Mononuclear cell (primary cell): ENCODE measurements at regions not wholly inside any gene's neighbourhood (a gene's known extent, or its start where the extent isn't known, plus 50 kb on each side); places are given as distances from the start of the nearest gene placed in this dataset.

ENCODE experiments used
- H3K27me3 ChIP-seq: 2 replicates; pipeline ENCODE4 v1.6.0; 2011; ENCODE audit warnings: low read length, control low read depth; ENCODE audit not compliant: insufficient read depth
- H3K4me1 ChIP-seq: 2 replicates; pipeline ENCODE4 v1.5.1; 2011; ENCODE audit warnings: mild to moderate bottlenecking, low read length, control low read depth; ENCODE audit not compliant: insufficient read depth
- H3K4me3 ChIP-seq: 2 replicates; pipeline ENCODE4 v1.5.1; 2011; ENCODE audit warnings: mild to moderate bottlenecking, low read length, moderate library complexity
- H3K9me3 ChIP-seq: 2 replicates; pipeline ENCODE4 v1.5.1; 2011; ENCODE audit warnings: low read depth, mild to moderate bottlenecking, control low read depth, low read length

DNA sequence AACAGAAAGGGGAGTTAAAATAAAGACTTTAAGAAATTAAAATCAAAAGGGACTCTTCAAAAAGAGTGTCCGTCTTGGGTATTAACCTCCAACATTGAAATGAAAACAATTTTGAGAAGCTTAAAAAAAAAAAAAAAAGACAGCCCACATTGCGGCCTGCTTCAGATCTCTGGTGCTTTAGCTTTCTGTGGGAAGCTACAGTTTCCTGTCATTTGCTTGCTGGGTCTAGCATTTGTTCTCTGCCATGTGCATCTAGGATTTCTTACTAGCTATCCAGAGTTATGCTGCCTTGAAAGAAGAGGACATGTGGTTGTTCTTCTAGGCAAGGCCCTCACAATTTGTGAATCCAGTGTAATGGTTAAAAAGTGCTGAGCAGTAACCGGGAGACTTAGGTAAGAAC, 375.3 kb downstream of the SLC4A3 start:
- Histone ChIP-seq H3K27me3 (no peaks in the 10 kb centered on the region), H3K4me3 (no peak overlapping the region), H3K4me1 (no peaks in the 10 kb centered on the region), H3K9me3 (no peaks in the 10 kb centered on the region)

DNA sequence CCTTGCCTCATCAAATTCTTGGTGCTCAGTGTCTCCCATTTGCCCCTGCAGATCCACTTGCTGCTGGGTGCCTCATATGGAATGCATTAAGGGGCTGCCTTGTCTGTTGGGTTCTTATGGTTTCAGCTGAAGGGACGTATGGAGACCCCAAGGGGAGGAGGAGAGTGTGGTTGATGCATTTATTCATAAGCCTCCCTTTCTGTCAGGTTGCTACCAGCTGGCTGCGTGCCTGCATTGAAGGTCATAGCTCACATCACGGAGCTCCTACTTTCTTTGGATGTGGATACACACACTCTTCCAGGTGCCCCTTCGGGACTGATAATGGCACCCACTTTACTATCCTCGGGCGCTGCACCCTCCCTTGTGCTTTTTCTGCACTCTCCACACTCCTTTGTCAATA, 377.9 kb downstream of the SLC4A3 start:
- H3K4me1 ChIP-seq, result no peaks in the 10 kb centered on the region
- no peaks in the 10 kb centered on the region for H3K27me3 ChIP-seq
- H3K9me3 ChIP-seq, result no peaks in the 10 kb centered on the region
- no peak overlapping the region for H3K4me3 ChIP-seq

GRCh38 chr2:220006152-220006621, 378.8 kb downstream of the SLC4A3 start:
- Histone ChIP-seq H3K27me3 (no peaks in the 10 kb centered on the region), H3K4me1 (no peaks in the 10 kb centered on the region), H3K9me3 (no peaks in the 10 kb centered on the region), H3K4me3 (no peak overlapping the region)

GRCh38 chr2:220011859-220012258, 384.4 kb downstream of the SLC4A3 start:
- no peak overlapping the region for H3K4me3 ChIP-seq
- H3K27me3 ChIP-seq, result no peaks in the 10 kb centered on the region
- H3K9me3 ChIP-seq, result no peaks in the 10 kb centered on the region
- H3K4me1 ChIP-seq, result no peaks in the 10 kb centered on the region

- H3K9me3 ChIP-seq, result no peaks in the 10 kb centered on the region
- H3K27me3 ChIP-seq, result no peaks in the 10 kb centered on the region
- H3K4me3 ChIP-seq, result no peak overlapping the region
- H3K4me1 ChIP-seq, result no peaks in the 10 kb centered on the region
Observed at GRCh38 chr2:220014961-220015360, 387.5 kb downstream of the SLC4A3 start.

DNA sequence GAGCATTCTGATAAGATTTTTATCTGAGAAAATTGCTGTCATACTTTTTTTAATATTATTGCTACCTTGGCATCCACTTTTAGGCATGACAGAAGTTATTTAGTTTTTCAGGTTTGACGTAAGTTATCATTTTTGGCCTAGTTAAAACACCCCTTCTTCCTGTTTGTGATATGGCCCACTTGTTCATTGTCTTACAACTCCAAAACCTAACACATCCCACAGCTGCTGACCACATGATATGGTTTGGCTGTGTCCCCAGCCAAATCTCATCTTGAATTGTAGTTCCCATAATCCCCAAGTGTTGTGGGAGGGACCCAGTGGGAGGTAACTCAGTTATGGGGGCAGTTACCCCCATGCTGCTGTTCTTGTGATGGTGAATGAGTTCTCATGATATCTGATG, 388.1 kb downstream of the SLC4A3 start:
- no peaks in the 10 kb centered on the region for H3K27me3 ChIP-seq

DNA sequence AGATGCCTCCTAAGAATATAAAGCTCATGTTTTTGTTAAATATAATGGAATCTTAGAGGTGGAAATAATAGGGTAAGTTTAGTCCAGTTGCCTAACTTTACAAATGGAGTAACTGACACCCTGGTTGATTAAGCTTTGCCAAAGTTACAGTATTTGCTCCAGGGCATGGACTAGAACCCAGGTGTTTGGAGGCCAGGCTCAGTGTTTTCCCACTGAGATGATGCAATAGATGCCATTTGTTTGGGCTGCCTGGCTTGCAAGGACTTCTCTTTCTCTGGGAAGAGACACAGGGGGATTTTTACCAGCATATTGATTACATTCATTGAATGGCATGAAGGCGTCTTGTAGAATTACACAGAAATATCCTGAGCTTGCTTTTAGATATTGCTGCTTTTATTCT, 397.8 kb downstream of the SLC4A3 start:
- Histone ChIP-seq H3K4me3 (no peak overlapping the region), H3K27me3 (no peaks in the 10 kb centered on the region), H3K9me3 (no peaks in the 10 kb centered on the region), H3K4me1 (no peaks in the 10 kb centered on the region)

More for the DNA sequence above, 388.1 kb downstream of the SLC4A3 start:
- Histone ChIP-seq H3K4me3 (no peak overlapping the region), H3K9me3 (no peaks in the 10 kb centered on the region), H3K4me1 (no peaks in the 10 kb centered on the region)

DNA sequence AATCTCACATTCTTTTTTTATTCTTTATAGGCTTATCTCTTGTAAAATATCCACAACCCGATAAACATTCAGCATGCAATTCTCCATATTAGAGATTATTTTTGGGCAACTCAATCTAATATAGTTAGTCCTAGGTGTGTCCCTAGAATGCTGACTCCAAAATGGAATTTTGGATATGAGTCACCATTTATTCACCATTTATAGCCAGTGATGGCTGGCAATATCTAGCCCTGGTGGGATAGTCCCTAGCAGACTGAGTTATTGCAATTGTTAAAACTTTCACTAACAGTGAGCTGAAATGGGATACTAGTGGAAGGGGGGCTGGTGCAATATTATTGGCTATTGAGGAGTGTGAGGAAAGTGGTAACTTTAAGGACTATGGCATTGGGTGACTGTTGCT, 401.6 kb downstream of the SLC4A3 start:
- Histone ChIP-seq H3K4me1 (no peaks in the 10 kb centered on the region), H3K27me3 (no peaks in the 10 kb centered on the region), H3K4me3 (no peak overlapping the region), H3K9me3 (no peaks in the 10 kb centered on the region)

DNA sequence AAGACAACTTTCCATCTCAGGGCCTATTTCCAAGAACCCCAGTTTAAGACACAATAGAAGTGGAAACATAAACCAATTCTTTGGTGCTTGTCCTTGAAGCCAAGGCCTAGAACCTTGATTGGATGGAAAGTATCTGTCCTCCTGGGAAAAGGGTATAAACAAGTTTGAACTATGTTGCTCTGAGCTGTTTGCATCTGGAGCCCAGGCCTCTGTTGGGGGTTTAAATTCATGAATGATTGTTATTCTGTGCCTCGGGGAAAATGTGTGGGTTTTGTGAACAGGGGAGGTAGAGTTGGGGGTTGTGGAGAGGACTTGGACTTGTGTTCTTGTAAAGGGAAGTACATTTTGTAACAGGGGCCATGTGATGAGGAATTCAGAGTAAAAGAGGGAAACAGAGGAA, 406.1 kb downstream of the SLC4A3 start:
- H3K27me3 ChIP-seq, result no peaks in the 10 kb centered on the region
- no peaks in the 10 kb centered on the region for H3K4me1 ChIP-seq
- no peaks in the 10 kb centered on the region for H3K9me3 ChIP-seq
- no peak overlapping the region for H3K4me3 ChIP-seq

- Histone ChIP-seq H3K4me3 (no peak overlapping the region), H3K27me3 (no peaks in the 10 kb centered on the region), H3K4me1 (no peaks in the 10 kb centered on the region), H3K9me3 (no peaks in the 10 kb centered on the region)
Observed at GRCh38 chr2:220034426-220035130, 407.1 kb downstream of the SLC4A3 start.

- Histone ChIP-seq H3K4me1 (no peaks in the 10 kb centered on the region), H3K27me3 (no peaks in the 10 kb centered on the region), H3K9me3 (no peaks in the 10 kb centered on the region), H3K4me3 (no peak overlapping the region)
Observed at GRCh38 chr2:220036431-220036830, 409.0 kb downstream of the SLC4A3 start.

GRCh38 chr2:220040346-220040745, 412.9 kb downstream of the SLC4A3 start:
- Histone ChIP-seq H3K27me3 (no peaks in the 10 kb centered on the region), H3K4me3 (no peak overlapping the region), H3K9me3 (no peaks in the 10 kb centered on the region), H3K4me1 (no peaks in the 10 kb centered on the region)

DNA sequence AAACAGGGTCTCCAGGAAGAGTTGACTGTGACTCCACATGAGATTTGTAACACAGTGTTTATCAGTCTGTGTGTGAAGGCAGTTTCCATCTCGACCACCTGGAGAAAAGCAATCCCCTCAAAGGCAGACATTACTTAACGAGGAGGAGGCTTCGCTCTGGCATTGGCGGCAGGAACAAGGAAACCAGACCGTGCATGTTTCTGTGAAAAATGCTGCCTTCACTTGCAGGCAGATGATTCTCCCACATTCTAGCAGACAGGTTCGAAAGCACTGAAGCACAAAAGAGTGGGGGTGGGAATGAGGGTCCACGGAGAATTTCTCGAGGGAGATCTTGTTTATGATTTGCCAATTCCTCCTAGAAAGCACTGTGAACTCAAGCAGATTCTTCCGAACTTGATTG, 414.0 kb downstream of the SLC4A3 start:
- Histone ChIP-seq H3K4me1 (no peaks in the 10 kb centered on the region), H3K9me3 (no peaks in the 10 kb centered on the region), H3K27me3 (no peaks in the 10 kb centered on the region), H3K4me3 (no peak overlapping the region)

GRCh38 chr2:220043155-220043989, 415.9 kb downstream of the SLC4A3 start:
- no peaks in the 10 kb centered on the region for H3K27me3 ChIP-seq
- no peaks in the 10 kb centered on the region for H3K4me1 ChIP-seq
- no peaks in the 10 kb centered on the region for H3K9me3 ChIP-seq
- H3K4me3 ChIP-seq, result no peak overlapping the region

DNA sequence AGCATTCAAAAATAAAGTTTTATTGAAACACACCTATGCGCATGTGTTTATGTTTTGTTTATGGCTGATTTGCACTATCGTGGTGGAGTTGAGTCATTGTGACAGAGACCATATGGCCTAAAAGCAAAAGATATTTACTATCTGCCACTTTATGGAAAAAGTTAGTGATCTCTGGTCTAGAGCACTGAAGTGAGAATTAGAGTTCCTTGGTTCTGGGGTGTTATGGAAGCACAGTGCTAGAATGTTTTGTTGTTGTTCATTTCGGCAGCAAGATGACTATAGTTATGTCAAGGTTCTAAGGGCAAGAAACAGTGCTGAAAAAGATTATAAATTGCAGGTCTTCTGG, 416.5 kb downstream of the SLC4A3 start:
- no peaks in the 10 kb centered on the region for H3K9me3 ChIP-seq
- no peak overlapping the region for H3K4me3 ChIP-seq
- H3K27me3 ChIP-seq, result no peaks in the 10 kb centered on the region
- H3K4me1 ChIP-seq, result no peaks in the 10 kb centered on the region

DNA sequence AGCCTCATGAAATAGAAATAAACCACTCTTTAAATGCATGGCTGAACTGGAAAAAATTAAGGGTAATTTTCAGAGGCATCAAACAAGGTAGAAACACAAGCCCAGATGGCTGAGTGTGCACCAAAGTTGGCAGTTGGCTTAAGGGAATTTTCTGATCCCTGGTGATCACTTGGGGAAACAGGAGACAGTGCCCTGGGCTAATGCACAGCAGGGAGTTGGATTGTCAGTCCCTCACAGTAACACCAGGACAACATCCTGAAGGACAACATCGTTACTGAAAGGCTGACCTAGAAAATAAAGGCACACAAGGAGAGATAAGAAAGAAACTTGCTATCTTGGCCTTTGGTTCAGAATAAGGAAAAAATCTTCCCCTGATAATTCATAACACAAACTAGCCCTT, 417.0 kb downstream of the SLC4A3 start:
- Histone ChIP-seq H3K9me3 (no peaks in the 10 kb centered on the region), H3K27me3 (no peaks in the 10 kb centered on the region), H3K4me3 (no peak overlapping the region), H3K4me1 (no peaks in the 10 kb centered on the region)
